ENCODE measurements at regions not wholly inside any gene's neighbourhood (a gene's known extent, or its start where the extent isn't known, plus 50 kb on each side); places are given as distances from the start of the nearest gene placed in this dataset.

GRCh38 chr13:40470660-40471059 is 195.8 kb downstream of the FOXO1 start:
- no peak overlapping the region for H3K4me3 ChIP-seq
- H3K36me3 ChIP-seq, result no peaks in the 10 kb centered on the region
- intact Hi-C loops (cut with DNase I), result no loop called here
- H3K4me1 ChIP-seq, result no peaks in the 10 kb centered on the region
- H3K9ac ChIP-seq (ENCODE audit: low read depth in 2 of 2, low read length in 2 of 2), result no peak overlapping the region
- H3K9me3 ChIP-seq, result no peaks in the 10 kb centered on the region
- no peaks in the 10 kb centered on the region for H3K27me3 ChIP-seq
- H3K27ac ChIP-seq, result no peak overlapping the region
- TF ChIP-seq, protein P1, sequence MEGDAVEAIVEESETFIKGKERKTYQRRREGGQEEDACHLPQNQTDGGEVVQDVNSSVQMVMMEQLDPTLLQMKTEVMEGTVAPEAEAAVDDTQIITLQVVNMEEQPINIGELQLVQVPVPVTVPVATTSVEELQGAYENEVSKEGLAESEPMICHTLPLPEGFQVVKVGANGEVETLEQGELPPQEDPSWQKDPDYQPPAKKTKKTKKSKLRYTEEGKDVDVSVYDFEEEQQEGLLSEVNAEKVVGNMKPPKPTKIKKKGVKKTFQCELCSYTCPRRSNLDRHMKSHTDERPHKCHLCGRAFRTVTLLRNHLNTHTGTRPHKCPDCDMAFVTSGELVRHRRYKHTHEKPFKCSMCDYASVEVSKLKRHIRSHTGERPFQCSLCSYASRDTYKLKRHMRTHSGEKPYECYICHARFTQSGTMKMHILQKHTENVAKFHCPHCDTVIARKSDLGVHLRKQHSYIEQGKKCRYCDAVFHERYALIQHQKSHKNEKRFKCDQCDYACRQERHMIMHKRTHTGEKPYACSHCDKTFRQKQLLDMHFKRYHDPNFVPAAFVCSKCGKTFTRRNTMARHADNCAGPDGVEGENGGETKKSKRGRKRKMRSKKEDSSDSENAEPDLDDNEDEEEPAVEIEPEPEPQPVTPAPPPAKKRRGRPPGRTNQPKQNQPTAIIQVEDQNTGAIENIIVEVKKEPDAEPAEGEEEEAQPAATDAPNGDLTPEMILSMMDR (IDR thresholded peaks at IDR 0.05), result no peak
- DNase-seq, result no peak

GRCh38 chr13:40471076-40471475 is 195.4 kb downstream of the FOXO1 start:
- no peak overlapping the region for H3K27ac ChIP-seq
- H3K9me3 ChIP-seq, result no peaks in the 10 kb centered on the region
- H3K4me3 ChIP-seq, result no peak overlapping the region
- no peaks in the 10 kb centered on the region for H3K27me3 ChIP-seq
- TF ChIP-seq, protein P1 (IDR thresholded peaks at IDR 0.05), result no peak
- DNase-seq, result no peak
- H3K36me3 ChIP-seq, result no peaks in the 10 kb centered on the region
- intact Hi-C loops (cut with DNase I), result no loop called here
- H3K9ac ChIP-seq (ENCODE audit: low read depth in 2 of 2, low read length in 2 of 2), result no peak overlapping the region
- H3K4me1 ChIP-seq, result no peaks in the 10 kb centered on the region

DNA sequence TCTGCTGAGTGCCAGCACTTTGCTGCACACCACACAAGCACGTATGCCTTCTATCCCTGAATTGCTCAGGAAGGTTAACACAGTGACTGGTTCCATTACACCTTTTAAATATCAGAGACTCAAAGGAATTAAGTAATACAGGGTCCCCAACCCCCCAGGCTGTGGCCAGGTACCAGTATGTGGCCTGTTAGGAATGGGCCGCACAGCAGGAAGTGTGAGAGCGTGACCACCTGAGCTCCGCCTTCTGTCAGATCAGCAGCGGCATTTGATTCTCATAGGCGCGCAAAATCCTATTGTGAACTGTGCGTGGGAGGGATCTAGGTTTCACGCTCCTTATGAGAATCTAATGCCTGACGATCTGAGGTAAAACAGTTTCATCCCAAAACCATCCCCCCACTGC is 194.5 kb downstream of the FOXO1 start:
- Histone ChIP-seq H3K9ac (ENCODE audit: low read depth in 2 of 2, low read length in 2 of 2) (no peak overlapping the region), H3K36me3 (no peaks in the 10 kb centered on the region), H3K27me3 (no peaks in the 10 kb centered on the region), H3K27ac (no peak overlapping the region), H3K9me3 (no peaks in the 10 kb centered on the region), H3K4me3 (no peak overlapping the region), H3K4me1 (no peaks in the 10 kb centered on the region)
- intact Hi-C loops (cut with DNase I), result no loop called here
- TF ChIP-seq, protein P1 (IDR thresholded peaks at IDR 0.05), result no peak
- no peak for DNase-seq

- no peak overlapping the region for H3K27ac ChIP-seq
- no peak overlapping the region for H3K4me3 ChIP-seq
- no peaks in the 10 kb centered on the region for H3K36me3 ChIP-seq
- TF ChIP-seq, protein P1 (IDR thresholded peaks at IDR 0.05), result no peak
- no peak overlapping the region for H3K9ac ChIP-seq (ENCODE audit: low read depth in 2 of 2, low read length in 2 of 2)
- no peaks in the 10 kb centered on the region for H3K4me1 ChIP-seq
- DNase-seq, result no peak
- no peaks in the 10 kb centered on the region for H3K27me3 ChIP-seq
- intact Hi-C loops (cut with DNase I), result no loop called here
- no peaks in the 10 kb centered on the region for H3K9me3 ChIP-seq
Measured at GRCh38 chr13:40472427-40473220, 193.8 kb downstream of the FOXO1 start.

GRCh38 chr13:40475617-40476016 is 190.8 kb downstream of the FOXO1 start:
- H3K9ac ChIP-seq (ENCODE audit: low read depth in 2 of 2, low read length in 2 of 2), result no peak overlapping the region
- no peaks in the 10 kb centered on the region for H3K27me3 ChIP-seq
- H3K9me3 ChIP-seq, result no peaks in the 10 kb centered on the region
- TF ChIP-seq, protein P1 (IDR thresholded peaks at IDR 0.05), result no peak
- no peak overlapping the region for H3K27ac ChIP-seq
- no peaks in the 10 kb centered on the region for H3K4me1 ChIP-seq
- DNase-seq, result no peak
- no peaks in the 10 kb centered on the region for H3K36me3 ChIP-seq
- intact Hi-C loops (cut with DNase I), result no loop called here
- no peak overlapping the region for H3K4me3 ChIP-seq

All from colonic mucosa (tissue), 4 donors.